H9 (cell line): ENCODE measurements at regions not wholly inside any gene's neighbourhood (a gene's known extent, or its start where the extent isn't known, plus 50 kb on each side); places are given as distances from the start of the nearest gene placed in this dataset.

ENCODE experiments used
- DNase-seq: peaks from one replicate; pipeline ENCODE4 v3.0.0-alpha.2; 2017
- H2AFZ ChIP-seq: one replicate; pipeline ENCODE4 v1.6.1; 2013; ENCODE audit warnings: mild to moderate bottlenecking, low read length, control low read depth, moderate library complexity
- H2AK5ac ChIP-seq: 2 replicates; pipeline ENCODE4 v1.6.1; 2013; ENCODE audit warnings: low read length, control low read depth, mixed read lengths; ENCODE audit not compliant: insufficient read length
- H2BK120ac ChIP-seq: one replicate; pipeline ENCODE4 v1.6.1; 2013; ENCODE audit warnings: low read depth, mild to moderate bottlenecking, low read length, control low read depth, inconsistent platforms; ENCODE audit not compliant: poor library complexity, severe bottlenecking
- H2BK12ac ChIP-seq: 2 replicates; pipeline ENCODE4 v1.6.1; 2013; ENCODE audit warnings: low read length, control low read depth, mixed read lengths, low read depth; ENCODE audit not compliant: insufficient read length
- H2BK15ac ChIP-seq: 2 replicates; pipeline ENCODE4 v1.6.1; 2013; ENCODE audit warnings: low read depth, low read length, control low read depth
- H2BK20ac ChIP-seq: one replicate; pipeline ENCODE4 v1.6.1; 2013; ENCODE audit warnings: low read depth, mild to moderate bottlenecking, low read length, control low read depth, inconsistent platforms; ENCODE audit not compliant: poor library complexity, severe bottlenecking
- H2BK5ac ChIP-seq: 2 replicates; pipeline ENCODE4 v1.6.1; 2013; ENCODE audit warnings: low read length, control low read depth, mixed read lengths; ENCODE audit not compliant: insufficient read length
- H3K14ac ChIP-seq: 2 replicates; pipeline ENCODE4 v1.6.1; 2013; ENCODE audit warnings: low read length, control low read depth; ENCODE audit not compliant: insufficient read depth
- H3K18ac ChIP-seq: 2 replicates; pipeline ENCODE4 v1.6.1; 2013; ENCODE audit warnings: low read depth, mild to moderate bottlenecking, mixed read lengths, low read length, control low read depth; ENCODE audit not compliant: insufficient read length
- H3K23ac ChIP-seq: 2 replicates; pipeline ENCODE4 v1.6.1; 2013; ENCODE audit warnings: low read length, control low read depth, mixed read lengths, low read depth; ENCODE audit not compliant: insufficient read length
- H3K23me2 ChIP-seq: 2 replicates; pipeline ENCODE4 v1.6.1; 2013; ENCODE audit warnings: low read depth, mild to moderate bottlenecking, mixed read lengths, low read length, control low read depth; ENCODE audit not compliant: insufficient read length, poor library complexity, severe bottlenecking
- H3K27ac ChIP-seq: 2 replicates; pipeline ENCODE4 v1.5.1; 2013; ENCODE audit warnings: low read length, control low read depth, mixed read lengths, low read depth; ENCODE audit not compliant: insufficient read length
- H3K27me3 ChIP-seq: 2 replicates; pipeline ENCODE4 v1.6.1; 2013; ENCODE audit warnings: low read length, control low read depth, inconsistent platforms; ENCODE audit not compliant: insufficient read depth
- H3K4ac ChIP-seq: 2 replicates; pipeline ENCODE4 v1.6.1; 2013; ENCODE audit warnings: low read depth, mild to moderate bottlenecking, control low read depth, inconsistent platforms, low read length, moderate library complexity
- H3K4me1 ChIP-seq: 2 replicates; pipeline ENCODE4 v1.6.1; 2013; ENCODE audit warnings: low read length, control low read depth, inconsistent platforms; ENCODE audit not compliant: insufficient read depth
- H3K4me2 ChIP-seq: 2 replicates; pipeline ENCODE4 v1.6.1; 2013; ENCODE audit warnings: low read length, control low read depth, mixed read lengths; ENCODE audit not compliant: insufficient read length, insufficient read depth
- H3K56ac ChIP-seq: 2 replicates; pipeline ENCODE4 v1.6.1; 2013; ENCODE audit warnings: low read depth, mild to moderate bottlenecking, mixed read lengths, low read length, control low read depth; ENCODE audit not compliant: insufficient read length
- H3K79me1 ChIP-seq: 2 replicates; pipeline ENCODE4 v1.6.1; 2013; ENCODE audit warnings: low read depth, mild to moderate bottlenecking, moderate library complexity, low read length, control low read depth, inconsistent platforms; ENCODE audit not compliant: insufficient read depth, poor library complexity, severe bottlenecking
- H3K79me2 ChIP-seq: 2 replicates; pipeline ENCODE4 v1.6.1; 2013; ENCODE audit warnings: low read length, control low read depth, inconsistent platforms; ENCODE audit not compliant: insufficient read depth
- H3K9ac ChIP-seq: 2 replicates; pipeline ENCODE4 v1.6.1; 2013; ENCODE audit warnings: low read length, control low read depth, mixed read lengths; ENCODE audit not compliant: insufficient read length; ENCODE audit errors: extremely low read depth
- H3K9me3 ChIP-seq: one replicate; pipeline ENCODE4 v1.6.1; 2013; ENCODE audit warnings: low read depth, low read length, inconsistent platforms; ENCODE audit not compliant: control insufficient read depth
- H3T11ph ChIP-seq: one replicate; pipeline ENCODE4 v1.6.1; 2013; ENCODE audit warnings: mild to moderate bottlenecking, low read length, control low read depth, inconsistent platforms
- H4K20me1 ChIP-seq: one replicate; pipeline ENCODE4 v1.6.1; 2013; ENCODE audit not compliant: control insufficient read depth, insufficient read length, insufficient read depth
- H4K5ac ChIP-seq: 2 replicates; pipeline ENCODE4 v1.6.1; 2013; ENCODE audit warnings: low read depth, mild to moderate bottlenecking, mixed read lengths, low read length, control low read depth; ENCODE audit not compliant: insufficient read length
- H4K8ac ChIP-seq: replicated peaks from 2 replicates; pipeline ENCODE4 v1.6.1; 2013; ENCODE audit warnings: low read length, control low read depth, mixed read lengths, low read depth; ENCODE audit not compliant: insufficient read length
- H4K91ac ChIP-seq: 2 replicates; pipeline ENCODE4 v1.6.1; 2013; ENCODE audit warnings: low read depth, mild to moderate bottlenecking, moderate library complexity, mixed read lengths, low read length, control low read depth; ENCODE audit not compliant: insufficient read length
- H3K27ac Mint-ChIP-seq, 3 experiments: 2 replicates in 2 of 3; 3 replicates in 1 of 3; pipeline ENCODE4 v1.8.0; 2020 to 2021; ENCODE audit warnings: mixed read lengths in 3 of 3, mild to moderate bottlenecking in 1 of 3, moderate library complexity in 1 of 3
- H3K27me3 Mint-ChIP-seq: 2 replicates; pipeline ENCODE4 v1.8.0; 2021; ENCODE audit warnings: low read depth, mild to moderate bottlenecking, moderate library complexity, mixed read lengths
- H3K36me3 Mint-ChIP-seq, 3 experiments: 2 replicates in 2 of 3; 3 replicates in 1 of 3; pipeline ENCODE4 v1.8.0; 2020 to 2021; ENCODE audit warnings: low read depth in 3 of 3, mixed read lengths in 3 of 3; ENCODE audit not compliant: insufficient read depth in 1 of 3
- H3K4me1 Mint-ChIP-seq, 2 experiments: 2 replicates each; pipeline ENCODE4 v1.8.0; 2020; ENCODE audit warnings: mixed read lengths in 2 of 2
- H3K4me3 Mint-ChIP-seq, 2 experiments: 2 replicates in 1 of 2; 3 replicates in 1 of 2; pipeline ENCODE4 v1.8.0; 2020 to 2021; ENCODE audit warnings: mild to moderate bottlenecking in 2 of 2, mixed read lengths in 2 of 2, moderate library complexity in 1 of 2
- H3K9me3 Mint-ChIP-seq, 2 experiments: 2 replicates in 1 of 2; 3 replicates in 1 of 2; pipeline ENCODE4 v1.8.0; 2020; ENCODE audit warnings: mild to moderate bottlenecking in 2 of 2, mixed read lengths in 2 of 2, moderate library complexity in 1 of 2
- WGBS: extraction: QIAGEN DNeasy Blood & Tissue Kit; methylation state at CpG from one replicate; pipeline ENCODE4 v1.1.7; 2013; ENCODE audit warnings: missing lambda C conversion rate, low lambda C conversion rate, mixed read lengths; ENCODE audit not compliant: insufficient read length; ENCODE audit errors: extremely low coverage; 5-methylcytosine and 5-hydroxymethylcytosine counted together
- TF ChIP-seq, protein P1 (sequence below): fragments of 200-600 bp; sonication (generic); conservative IDR thresholded peaks from 3 replicates; pipeline ENCODE4 v1.8.0; 2021; ENCODE audit warnings: antibody characterized with exemption, mild to moderate bottlenecking

- no peaks in the 10 kb centered on the region for H3K23me2 ChIP-seq
- H3K14ac ChIP-seq: no peak overlapping the region
- H4K91ac ChIP-seq: no peak overlapping the region
- H3K9me3 ChIP-seq: no peaks in the 10 kb centered on the region
- no peak overlapping the region for H3K4me3 Mint-ChIP-seq
- H3K9ac ChIP-seq: no peak overlapping the region
- H2BK120ac ChIP-seq: no peak overlapping the region
- no peak overlapping the region for H3K27ac Mint-ChIP-seq
- no peak overlapping the region for H3K56ac ChIP-seq
- H3K4me2 ChIP-seq: no peak overlapping the region
- H4K5ac ChIP-seq: no peak overlapping the region
- no peak overlapping the region for H3K23ac ChIP-seq
- peaks cover 12 to 15% of the 10 kb centered on the region in 2 experiments; a peak in 4 of 5 replicates for H3K9me3 Mint-ChIP-seq
- H2AFZ ChIP-seq: no peak overlapping the region
- no peaks in the 10 kb centered on the region for H3K27me3 ChIP-seq
- H2BK15ac ChIP-seq: no peak overlapping the region
- H2BK5ac ChIP-seq: no peak overlapping the region
- H3T11ph ChIP-seq: no peak overlapping the region
- H3K79me2 ChIP-seq: no peaks in the 10 kb centered on the region
- no peak overlapping the region for H4K8ac ChIP-seq
- H3K4me1 ChIP-seq: no peaks in the 10 kb centered on the region
- no CpG with 5 or more reads among the region's 1 CpG for WGBS
- H2AK5ac ChIP-seq: no peak overlapping the region
- no peaks in the 10 kb centered on the region for H4K20me1 ChIP-seq
- peaks cover 0 to 11% (median 3%) of the 10 kb centered on the region in 3 experiments; a peak in 3 of 7 replicates for H3K36me3 Mint-ChIP-seq
- TF ChIP-seq, protein P1, sequence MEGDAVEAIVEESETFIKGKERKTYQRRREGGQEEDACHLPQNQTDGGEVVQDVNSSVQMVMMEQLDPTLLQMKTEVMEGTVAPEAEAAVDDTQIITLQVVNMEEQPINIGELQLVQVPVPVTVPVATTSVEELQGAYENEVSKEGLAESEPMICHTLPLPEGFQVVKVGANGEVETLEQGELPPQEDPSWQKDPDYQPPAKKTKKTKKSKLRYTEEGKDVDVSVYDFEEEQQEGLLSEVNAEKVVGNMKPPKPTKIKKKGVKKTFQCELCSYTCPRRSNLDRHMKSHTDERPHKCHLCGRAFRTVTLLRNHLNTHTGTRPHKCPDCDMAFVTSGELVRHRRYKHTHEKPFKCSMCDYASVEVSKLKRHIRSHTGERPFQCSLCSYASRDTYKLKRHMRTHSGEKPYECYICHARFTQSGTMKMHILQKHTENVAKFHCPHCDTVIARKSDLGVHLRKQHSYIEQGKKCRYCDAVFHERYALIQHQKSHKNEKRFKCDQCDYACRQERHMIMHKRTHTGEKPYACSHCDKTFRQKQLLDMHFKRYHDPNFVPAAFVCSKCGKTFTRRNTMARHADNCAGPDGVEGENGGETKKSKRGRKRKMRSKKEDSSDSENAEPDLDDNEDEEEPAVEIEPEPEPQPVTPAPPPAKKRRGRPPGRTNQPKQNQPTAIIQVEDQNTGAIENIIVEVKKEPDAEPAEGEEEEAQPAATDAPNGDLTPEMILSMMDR: no peak
- H3K18ac ChIP-seq: no peak overlapping the region
- H3K4me1 Mint-ChIP-seq: no peaks in the 10 kb centered on the region
- no peaks in the 10 kb centered on the region for H3K79me1 ChIP-seq
- no peak for DNase-seq
- H3K27me3 Mint-ChIP-seq: no peaks in the 10 kb centered on the region
- no peak overlapping the region for H3K27ac ChIP-seq
- H2BK20ac ChIP-seq: no peak overlapping the region
- no peak overlapping the region for H3K4ac ChIP-seq
- H2BK12ac ChIP-seq: no peak overlapping the region
These were observed 372.5 kb upstream of the SYT4 start for GRCh38 chr18:43649649-43650357.
